GM21423 (cell line): ENCODE measurements at regions not wholly inside any gene's neighbourhood (a gene's known extent, or its start where the extent isn't known, plus 50 kb on each side); places are given as distances from the start of the nearest gene placed in this dataset.
"Not testable (repeated sequence)": the region's sequence is repeated elsewhere in the genome, so short reads cannot be mapped to it uniquely, and the experiment has no call there.

Source experiments
- ATAC-seq: cut with Tn5 transposase; IDR thresholded peaks from one replicate; pipeline ENCODE4 v1.9.1; 2021; ENCODE audit warnings: mild to moderate bottlenecking, moderate library complexity; ENCODE audit not compliant: unreplicated experiment

DNA sequence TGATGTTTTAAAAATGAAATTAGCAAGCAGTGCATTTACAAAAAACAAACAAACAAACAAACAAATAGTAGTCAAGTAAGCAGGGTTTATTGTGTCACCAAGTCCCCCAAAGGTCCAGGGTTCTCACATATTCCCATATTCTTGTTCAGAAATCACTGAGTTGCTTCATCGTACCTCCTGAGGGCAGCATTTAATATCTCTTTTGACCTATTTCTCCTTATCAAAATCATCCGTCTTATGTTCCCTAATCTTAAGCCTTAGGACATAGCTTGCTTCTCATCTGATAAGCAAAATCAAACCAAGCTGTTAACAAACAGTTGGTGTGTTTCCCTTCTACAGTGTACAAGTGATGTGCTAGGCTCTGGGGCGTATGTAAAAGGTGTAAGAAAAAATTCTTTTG is 109.5 kb upstream of the MAN2A1 start:
- ATAC-seq: no peak

GRCh38 chr5:109575506-109575905 is 114.2 kb upstream of the MAN2A1 start:
- no peak for ATAC-seq

DNA sequence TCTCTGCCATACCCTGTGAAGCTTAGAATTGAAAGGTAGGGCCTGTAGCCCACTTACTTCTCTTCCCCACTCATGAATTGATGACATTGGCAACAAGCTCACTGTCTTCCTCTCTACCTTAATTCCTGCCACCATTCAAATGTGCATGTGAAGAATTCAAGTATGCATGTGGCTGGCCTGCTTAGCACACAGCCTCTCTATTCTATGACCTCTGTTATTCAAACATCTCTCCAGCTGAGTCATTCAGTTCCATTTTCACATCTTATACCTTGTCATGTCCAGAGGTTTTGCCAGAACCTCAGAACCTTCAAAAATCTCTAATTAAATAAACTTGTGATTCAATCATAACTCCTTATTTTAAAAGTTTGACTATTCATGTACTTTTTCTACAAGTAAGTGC is 114.7 kb upstream of the MAN2A1 start:
- ATAC-seq: no peak

- ATAC-seq: no peak
These were observed 116.0 kb upstream of the MAN2A1 start for GRCh38 chr5:109573766-109574165.

GRCh38 chr5:109573256-109573655 is 116.5 kb upstream of the MAN2A1 start:
- ATAC-seq: no peak

- ATAC-seq: no peak
These were observed 117.9 kb upstream of the MAN2A1 start for GRCh38 chr5:109571785-109572184.

- ATAC-seq: no peak
These were observed 119.3 kb upstream of the MAN2A1 start for GRCh38 chr5:109570362-109570874.

DNA sequence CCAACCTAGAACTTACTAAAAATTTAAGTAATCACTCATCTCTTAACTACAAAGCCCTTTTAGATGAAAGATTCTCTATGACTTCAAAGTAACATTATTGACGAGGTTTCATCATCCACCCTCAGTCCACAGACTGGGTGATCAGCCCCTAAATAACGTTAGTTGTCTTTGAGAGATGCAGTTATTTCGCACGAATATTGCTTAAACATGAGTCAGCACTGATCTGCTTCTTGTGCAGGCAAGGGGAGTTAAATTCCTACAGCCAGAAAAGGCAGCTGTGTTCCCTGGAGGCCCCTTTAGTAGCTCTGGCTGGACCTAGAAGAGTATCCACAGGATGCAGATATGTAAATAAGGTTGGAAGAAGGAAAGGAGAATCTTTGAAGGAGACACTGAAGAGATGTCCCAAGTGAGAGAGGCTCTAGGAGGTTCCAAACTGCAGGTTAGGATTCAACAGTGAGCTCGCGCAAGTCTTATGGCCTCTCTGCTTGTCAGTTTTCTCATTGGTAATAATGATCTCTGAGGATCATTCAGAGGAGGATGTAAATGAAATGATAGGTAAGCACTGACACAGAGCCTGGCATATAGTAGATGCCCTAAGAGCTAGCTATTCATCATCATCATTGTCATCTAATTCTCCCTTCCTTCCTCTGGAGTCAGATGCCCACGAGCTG is 122.2 kb upstream of the MAN2A1 start:
- ATAC-seq: no peak

DNA sequence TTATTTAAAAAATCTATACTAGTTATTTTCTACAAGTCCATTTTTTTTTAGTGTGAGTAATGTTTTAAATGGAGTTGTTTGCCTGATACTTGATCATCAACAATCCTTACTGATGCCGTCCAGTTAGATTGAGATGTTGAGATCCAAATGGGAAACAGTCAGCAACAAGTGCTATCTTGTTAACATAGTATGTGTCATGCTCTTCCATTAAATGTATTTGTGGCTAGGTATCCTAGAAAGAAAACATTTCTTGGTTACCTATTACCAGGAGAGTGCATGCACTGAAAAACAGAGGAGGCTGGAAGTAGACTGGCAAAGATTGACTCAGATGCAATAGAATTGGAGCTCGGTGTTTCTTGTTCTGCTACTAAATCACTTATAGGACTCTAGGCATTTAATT is 123.4 kb upstream of the MAN2A1 start:
- ATAC-seq: no peak

GRCh38 chr5:109563739-109564138 is 126.0 kb upstream of the MAN2A1 start:
- ATAC-seq: no peak

GRCh38 chr5:109563189-109563588 is 126.5 kb upstream of the MAN2A1 start:
- ATAC-seq: no peak

GRCh38 chr5:109562441-109562840 is 127.3 kb upstream of the MAN2A1 start:
- no peak for ATAC-seq

DNA sequence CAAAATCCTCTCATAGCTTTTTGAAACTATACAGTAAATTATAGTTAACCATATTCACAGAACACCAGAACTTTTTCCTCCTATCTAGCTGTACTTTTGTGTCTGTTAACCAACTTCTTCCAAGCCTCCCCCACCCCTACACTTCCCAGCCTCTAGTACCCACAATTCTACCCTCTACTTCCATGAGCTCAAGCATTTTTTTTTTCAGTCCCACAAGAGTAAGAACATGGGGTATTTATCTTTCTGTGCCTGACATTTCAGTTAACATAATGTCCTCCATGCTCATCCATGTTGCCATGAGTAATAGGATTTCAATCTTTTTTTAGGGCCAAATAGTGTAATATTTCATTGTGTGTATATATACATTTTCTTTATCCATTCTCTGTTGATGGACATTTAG is 128.3 kb upstream of the MAN2A1 start:
- ATAC-seq: no peak

GRCh38 chr5:109560554-109560953 is 129.2 kb upstream of the MAN2A1 start:
- no peak for ATAC-seq

GRCh38 chr5:109558952-109559351 is 130.8 kb upstream of the MAN2A1 start:
- no peak for ATAC-seq

- no peak for ATAC-seq
These were observed 131.4 kb upstream of the MAN2A1 start for GRCh38 chr5:109558364-109558763.

- no peak for ATAC-seq
These were observed 135.9 kb upstream of the MAN2A1 start for GRCh38 chr5:109553846-109554245.

DNA sequence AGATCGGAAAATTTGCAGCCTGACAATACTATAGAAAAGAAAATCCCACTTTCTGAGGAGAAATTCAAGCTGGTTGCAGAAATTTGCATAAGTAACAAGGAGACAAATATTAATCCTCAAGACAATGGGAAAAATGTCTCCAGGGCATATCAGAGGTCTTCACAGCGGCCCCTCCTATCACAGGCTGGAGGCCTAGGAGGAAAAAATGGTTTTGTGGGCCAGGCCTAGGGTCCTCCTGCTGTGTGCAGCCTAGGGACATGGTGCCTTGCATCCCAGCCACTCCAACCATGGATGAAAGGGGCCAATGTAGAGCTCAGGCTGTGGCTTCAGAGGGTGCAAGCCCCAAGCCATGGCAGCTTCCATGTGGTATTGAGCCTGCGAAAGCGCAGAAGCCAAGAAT is 138.5 kb upstream of the MAN2A1 start:
- not testable (repeated sequence) for ATAC-seq

- ATAC-seq: no peak
These were observed 139.7 kb upstream of the MAN2A1 start for GRCh38 chr5:109550077-109550476.

GRCh38 chr5:109546461-109546860 is 136.7 kb upstream of the PJA2 start:
- no peak for ATAC-seq

DNA sequence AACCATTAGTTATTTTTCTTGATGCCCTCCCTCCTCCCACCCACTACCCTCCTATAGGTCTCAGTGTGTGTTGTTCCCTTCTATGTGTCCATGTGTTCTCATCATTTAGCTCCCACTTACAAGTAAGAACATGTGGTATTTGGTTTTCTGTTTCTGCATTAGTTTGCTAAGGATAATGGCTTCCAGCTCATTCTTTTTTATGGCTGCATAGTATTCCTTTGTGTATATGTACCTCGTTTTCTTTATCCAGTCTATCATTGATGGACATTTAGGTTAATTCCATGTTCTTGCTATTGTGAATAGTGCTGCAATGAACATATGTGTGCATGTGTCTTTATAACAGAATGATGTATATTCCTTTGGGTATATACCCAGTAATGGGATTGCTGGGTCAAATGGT is 135.1 kb upstream of the PJA2 start:
- ATAC-seq: not testable (repeated sequence)

GRCh38 chr5:109538692-109539091 is 128.9 kb upstream of the PJA2 start:
- not testable (repeated sequence) for ATAC-seq

- not testable (repeated sequence) for ATAC-seq
These were observed 125.3 kb upstream of the PJA2 start for GRCh38 chr5:109535090-109535489.
